HT-29 (cell line): ENCODE measurements at regions not wholly inside any gene's neighbourhood (a gene's known extent, or its start where the extent isn't known, plus 50 kb on each side); places are given as distances from the start of the nearest gene placed in this dataset.
"Not testable (repeated sequence)": the region's sequence is repeated elsewhere in the genome, so short reads cannot be mapped to it uniquely, and the experiment has no call there.

Experiments
- DNase-seq: peaks from one replicate; pipeline ENCODE4 v3.0.0-alpha.2; 2015; ENCODE audit warnings: low spot score

DNA sequence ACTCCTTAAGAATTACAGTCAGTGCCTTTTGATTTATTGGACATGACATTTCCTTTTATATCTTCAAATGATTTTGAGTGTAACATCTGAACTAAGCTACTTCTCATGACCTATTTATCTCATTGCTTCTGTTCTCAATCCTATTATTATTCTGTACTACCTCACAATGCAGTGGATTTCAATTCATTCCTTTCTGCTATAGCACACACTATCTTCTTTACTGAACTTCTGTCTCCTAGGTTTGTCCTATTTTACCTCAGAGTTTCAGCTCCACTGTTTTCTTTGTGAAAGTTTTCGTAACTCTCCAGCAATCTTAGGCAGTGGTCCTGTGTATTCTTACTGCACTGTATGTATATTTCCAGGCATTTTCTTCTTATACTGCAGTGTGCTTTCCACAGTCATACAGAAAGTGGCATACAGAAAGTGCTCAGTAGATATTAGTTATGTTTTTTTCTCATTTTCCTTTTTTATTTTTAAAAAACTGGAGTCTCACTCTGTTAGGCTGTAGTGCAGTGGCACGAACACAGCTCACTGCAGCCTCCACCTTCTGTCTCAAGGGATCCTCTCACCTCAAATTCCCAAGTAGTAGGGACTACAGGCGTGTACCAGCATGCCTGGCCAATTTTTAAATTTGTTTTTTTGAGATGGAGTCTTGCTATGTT lies 368.6 kb upstream of the RGS6 start:
- DNase-seq = no peak

DNA sequence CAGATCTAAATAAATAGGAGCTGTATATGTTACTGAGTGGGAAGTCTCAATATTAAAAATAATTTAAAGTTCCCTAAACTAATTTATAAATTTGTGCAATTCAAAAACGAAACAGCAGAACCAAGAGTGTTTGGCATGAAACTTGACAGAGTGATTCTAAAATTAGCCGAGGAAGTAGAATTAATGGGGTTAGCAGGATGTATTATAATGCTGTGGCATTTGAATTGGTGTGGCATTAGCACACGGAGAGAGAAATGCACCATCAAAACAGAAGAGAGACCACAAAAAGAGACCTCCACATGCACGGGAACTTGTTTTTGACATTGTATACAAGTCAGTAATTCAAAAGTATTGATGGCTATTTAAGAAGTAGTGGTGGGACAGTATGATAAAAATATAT lies 366.0 kb upstream of the RGS6 start:
- no peak for DNase-seq

GRCh38 chr14:71567499-71568133 lies 364.6 kb upstream of the RGS6 start:
- DNase-seq = not testable (repeated sequence)

DNA sequence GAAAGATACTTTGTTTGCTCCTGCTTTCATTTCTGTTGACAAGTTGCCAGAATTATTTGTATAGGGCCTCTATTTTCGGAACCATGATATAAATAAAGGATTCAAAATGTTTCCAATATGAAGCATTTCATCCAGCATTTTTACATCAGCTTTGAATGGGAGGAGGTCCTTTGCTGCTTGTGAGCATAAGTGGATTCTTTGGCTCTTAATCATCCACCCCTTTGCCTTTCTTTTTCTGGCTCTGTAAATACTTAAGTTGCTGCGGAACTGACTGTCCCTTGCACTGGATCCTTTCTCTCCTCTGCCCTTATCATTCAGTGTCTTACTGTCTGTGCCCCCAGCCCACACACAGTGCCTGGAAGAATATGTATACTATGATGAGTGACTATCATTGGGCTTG lies 357.3 kb upstream of the RGS6 start:
- peak; percentile 3 for DNase-seq

- no peak for DNase-seq
Observed at GRCh38 chr14:71576472-71576871, 355.8 kb upstream of the RGS6 start.

DNA sequence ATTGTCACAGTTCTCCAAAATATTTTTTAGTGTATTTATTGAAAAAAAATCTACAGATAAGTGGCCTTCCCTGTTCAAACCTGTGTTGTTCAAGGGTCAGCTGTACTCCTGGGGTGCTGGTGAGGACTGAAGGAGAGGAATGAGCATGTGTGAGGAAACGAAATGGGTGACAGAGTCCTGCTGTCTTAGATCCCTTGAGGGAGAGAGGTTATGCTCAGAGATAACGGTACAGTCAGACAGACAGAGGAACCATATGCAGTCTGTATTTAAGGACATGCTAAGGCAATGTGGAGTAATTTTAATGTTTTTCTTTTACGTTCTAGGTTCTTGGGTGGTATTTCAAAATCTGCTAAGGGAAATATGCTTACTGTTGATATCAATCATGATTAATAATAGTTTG lies 352.9 kb upstream of the RGS6 start:
- DNase-seq = no peak

GRCh38 chr14:71582705-71583104 lies 349.5 kb upstream of the RGS6 start:
- no peak for DNase-seq

GRCh38 chr14:71583194-71583593 lies 349.0 kb upstream of the RGS6 start:
- DNase-seq = no peak

DNA sequence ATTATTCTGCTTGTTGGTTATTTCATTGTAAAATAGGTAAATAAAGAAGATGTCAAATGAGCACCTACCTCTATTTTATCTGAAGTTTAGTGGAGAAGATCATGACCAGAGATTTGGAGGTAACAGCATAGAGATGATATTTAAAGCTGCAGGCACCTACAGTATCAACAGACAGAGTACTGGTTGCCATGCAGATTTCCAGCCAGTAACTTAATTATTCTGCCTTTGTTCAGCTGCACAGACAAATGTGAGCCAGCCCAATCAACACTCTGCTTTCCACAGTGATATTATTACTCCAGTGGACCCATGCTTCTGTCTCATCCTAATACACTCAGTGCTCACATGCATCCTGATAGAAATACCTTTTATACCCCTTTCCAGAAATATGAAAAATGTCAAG lies 348.5 kb upstream of the RGS6 start:
- DNase-seq = no peak

DNA sequence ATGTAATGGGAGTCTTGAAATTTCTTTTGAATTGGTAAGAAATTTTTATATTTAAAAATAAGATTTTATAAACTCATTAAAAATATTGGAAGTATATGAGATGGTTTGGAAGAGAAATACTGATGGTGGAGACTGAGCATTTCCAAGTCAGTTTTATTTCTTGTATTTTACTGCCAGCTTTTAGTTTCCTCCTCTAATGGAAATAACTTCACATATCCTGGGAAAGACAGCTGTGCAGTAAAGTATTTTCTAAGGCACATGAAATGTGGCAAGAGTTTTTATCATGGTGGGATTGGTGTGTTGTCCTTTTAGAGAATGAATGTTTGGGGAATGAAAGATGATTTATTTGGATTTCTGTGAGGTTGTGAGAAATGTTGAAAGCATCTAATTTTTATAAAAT lies 346.9 kb upstream of the RGS6 start:
- no peak for DNase-seq

DNA sequence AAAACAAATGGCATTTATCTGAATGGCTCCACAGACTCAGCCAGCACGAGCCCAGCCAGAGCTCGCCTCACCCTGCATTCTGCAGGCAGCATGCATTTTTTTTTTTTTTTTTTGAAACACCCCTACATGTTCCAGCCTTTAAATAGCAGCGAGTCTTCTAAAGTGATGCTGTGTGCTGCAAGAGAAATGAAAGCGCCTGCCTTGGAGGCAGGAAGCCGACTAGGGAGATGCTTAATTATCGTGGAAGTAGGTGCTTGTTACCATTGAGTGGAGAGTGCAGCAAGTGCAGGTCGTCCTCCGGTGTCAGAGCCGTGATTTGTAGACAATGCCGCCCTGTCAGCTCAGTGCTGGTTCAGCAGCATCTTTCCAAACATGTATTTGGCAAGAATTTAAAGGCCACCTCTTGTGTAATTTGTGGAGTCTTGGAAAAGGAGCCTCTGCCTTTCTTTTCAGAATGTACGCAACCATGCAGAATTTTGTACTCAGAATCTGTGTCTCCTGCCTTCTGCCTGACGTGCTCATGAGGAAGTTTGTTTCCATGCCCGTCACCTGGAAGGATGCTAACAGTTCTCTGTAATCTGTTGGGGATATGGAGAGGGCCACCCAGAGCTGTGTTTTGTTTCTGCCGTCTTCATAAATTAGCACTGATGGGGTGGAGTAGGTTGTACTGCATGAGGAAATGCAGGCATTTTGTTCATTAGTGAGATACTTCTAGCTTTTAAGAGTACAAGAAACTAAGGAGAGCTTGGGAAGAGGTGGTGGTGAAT lies 345.9 kb upstream of the RGS6 start:
- DNase-seq = no peak

DNA sequence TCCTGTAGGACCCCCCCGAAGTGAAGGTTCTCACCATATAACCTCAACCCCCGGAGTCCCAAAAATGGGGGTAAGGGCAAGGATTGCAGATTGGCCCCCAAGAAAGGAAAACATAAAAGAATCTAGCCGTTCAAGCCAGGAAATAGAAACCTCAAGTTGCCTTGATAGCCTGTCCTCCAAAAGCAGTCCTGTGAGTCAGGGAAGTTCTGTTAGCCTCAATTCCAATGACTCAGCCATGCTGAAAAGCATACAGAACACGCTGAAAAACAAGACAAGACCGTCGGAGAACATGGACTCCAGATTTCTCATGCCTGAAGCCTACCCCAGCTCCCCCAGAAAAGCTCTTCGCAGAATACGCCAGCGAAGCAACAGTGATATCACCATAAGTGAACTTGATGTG lies 344.2 kb upstream of the RGS6 start:
- DNase-seq = no peak

DNA sequence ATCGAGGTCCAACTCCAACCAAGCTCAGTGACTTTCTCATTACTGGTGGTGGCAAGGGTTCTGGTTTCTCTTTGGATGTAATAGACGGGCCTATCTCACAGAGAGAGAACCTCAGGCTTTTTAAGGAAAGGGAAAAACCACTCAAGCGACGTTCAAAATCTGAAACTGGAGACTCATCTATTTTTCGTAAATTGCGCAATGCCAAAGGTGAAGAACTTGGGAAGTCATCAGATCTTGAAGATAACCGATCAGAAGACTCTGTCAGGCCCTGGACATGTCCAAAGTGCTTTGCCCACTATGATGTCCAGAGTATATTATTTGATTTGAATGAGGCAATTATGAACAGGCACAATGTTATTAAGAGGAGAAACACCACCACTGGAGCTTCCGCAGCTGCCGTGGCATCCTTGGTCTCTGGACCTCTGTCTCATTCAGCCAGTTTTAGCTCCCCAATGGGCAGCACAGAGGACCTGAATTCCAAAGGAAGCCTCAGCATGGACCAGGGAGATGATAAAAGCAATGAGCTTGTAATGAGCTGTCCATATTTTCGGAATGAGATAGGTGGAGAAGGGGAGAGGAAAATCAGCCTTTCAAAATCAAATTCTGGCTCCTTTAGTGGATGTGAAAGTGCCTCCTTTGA lies 343.5 kb upstream of the RGS6 start:
- no peak for DNase-seq

DNA sequence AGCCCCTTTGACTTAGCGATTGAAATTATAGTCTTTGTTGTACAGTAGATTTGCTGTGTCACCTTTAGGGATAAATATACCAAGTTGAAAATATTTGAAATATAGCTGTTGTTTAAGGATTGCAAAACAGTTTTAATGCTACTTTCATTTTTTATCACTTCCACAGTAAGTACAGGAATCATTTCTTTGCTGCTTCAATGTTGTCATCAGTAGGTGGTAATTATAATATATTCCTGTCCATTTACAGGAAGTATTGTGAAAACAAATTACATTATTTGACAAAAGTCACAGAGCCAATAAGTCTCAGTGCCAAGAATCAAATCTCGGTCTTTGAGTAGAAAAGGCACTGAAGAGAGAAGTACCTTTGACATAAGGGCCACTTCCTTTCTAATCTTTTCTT lies 342.6 kb upstream of the RGS6 start:
- DNase-seq = no peak

DNA sequence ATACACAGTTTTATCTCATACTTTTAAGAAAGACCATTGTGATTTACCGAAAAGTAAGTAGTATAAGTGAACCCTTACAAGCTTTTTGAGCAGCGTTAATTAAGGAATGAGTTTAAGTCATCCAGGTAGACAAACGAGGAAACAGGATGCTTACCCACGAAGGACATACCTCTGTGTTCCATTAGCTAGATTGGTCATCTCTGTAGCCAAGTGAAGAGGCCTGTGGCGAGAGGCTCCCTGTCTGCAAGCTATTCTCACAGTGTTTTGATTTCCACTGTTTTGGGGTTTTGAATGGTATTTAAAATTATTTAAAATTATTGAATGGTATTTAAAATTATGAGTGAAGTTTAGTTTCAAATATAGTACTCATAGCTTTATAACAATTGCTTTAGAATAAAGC lies 342.1 kb upstream of the RGS6 start:
- DNase-seq = no peak

DNA sequence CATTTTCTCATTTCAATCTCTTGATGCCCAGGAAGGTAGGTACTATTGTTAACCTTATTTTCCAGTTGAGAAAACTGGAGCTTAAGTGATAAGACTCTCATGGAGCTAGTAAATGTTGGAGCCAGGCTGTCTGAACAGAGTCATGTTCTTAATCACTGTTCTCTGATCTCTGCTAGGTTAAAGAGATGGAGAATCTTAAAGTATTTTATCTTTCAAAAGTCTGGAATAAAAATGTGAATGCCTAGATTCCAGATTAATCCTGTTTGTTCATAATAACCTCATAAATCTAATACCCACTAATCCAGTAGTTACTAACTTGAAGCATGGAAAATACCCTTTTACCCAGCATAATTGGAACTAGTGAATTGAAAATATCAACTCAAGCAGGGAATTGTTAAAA lies 341.0 kb upstream of the RGS6 start:
- DNase-seq = no peak

DNA sequence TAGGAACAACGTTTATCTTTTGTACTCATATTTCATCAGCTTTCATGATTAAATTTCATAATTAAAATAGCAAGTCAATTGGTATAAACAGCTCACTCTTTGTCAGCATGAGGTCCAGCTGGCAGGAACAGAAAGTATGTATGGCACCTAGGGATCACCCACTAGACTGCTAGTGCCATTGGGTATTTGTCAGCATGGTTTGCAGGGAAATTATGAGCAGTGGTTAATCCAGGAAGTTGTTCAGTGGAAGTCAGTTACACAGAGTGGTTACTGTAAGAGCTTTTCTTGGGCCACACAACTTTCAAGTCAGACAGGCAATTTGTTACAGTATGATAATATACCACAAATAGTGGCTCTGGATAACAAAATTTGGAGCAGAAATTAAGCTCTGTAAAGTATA lies 340.3 kb upstream of the RGS6 start:
- DNase-seq = no peak

DNA sequence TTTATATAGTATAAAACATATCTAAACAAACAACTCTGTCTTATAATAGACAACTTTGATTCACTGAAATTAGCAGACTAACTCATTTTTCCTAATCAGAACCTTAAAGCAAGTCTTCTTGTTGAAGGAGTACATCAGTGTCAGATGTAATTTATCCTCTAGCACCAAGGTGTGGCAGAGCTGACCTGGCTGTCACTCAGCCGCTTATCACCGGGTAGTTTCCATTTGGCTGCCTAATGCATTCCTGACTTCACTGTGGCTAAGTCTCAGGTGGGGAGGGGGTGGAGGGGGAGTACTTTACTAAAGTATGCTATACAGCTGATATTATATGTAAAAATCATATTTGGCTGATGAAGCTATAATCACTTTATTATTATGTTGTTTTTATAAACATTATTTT lies 339.9 kb upstream of the RGS6 start:
- no peak for DNase-seq

GRCh38 chr14:71593966-71594365 lies 338.3 kb upstream of the RGS6 start:
- no peak for DNase-seq

GRCh38 chr14:71594821-71595220 lies 337.4 kb upstream of the RGS6 start:
- no peak for DNase-seq

- DNase-seq = no peak
Observed at GRCh38 chr14:71595441-71595840, 336.8 kb upstream of the RGS6 start.

GRCh38 chr14:71597287-71597920 lies 334.8 kb upstream of the RGS6 start:
- DNase-seq = no peak
